ENCODE measurements at regions not wholly inside any gene's neighbourhood (a gene's known extent, or its start where the extent isn't known, plus 50 kb on each side); places are given as distances from the start of the nearest gene placed in this dataset.
"Not testable (repeated sequence)": the region's sequence is repeated elsewhere in the genome, so short reads cannot be mapped to it uniquely, and the experiment has no call there.

DNA sequence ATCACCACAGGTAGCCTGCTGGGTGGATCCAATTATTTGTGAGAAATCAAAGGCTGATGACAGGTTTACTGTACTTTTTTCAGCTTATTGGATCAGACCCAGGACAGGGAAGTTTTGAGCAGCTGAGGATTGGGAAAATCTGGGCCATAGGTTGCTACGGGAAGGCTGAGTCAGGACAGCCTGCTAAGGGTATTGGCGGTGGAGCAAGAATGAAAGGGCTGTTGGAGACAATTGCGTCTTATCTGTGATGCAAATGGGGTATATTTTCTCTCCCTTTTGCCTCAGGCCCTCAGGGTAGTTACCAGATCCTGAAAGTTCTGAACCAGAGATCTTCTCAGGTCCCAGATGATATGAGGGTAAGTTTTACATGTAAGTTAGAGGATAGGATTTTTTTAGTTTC lies 317.7 kb downstream of the EDEM1 start:
- no peak for DNase-seq
- Mint-ChIP-seq H3K36me3 (ENCODE audit: low read depth) (no peaks in the 10 kb centered on the region), H3K4me3 (no peak overlapping the region), H3K27ac (no peak overlapping the region), H3K27me3 (no peaks in the 10 kb centered on the region), H3K9me3 (peaks cover 17% of the 10 kb centered on the region), H3K4me1 (ENCODE audit: low read depth) (no peaks in the 10 kb centered on the region)
- no peak for ATAC-seq
- TF ChIP-seq, protein P1, sequence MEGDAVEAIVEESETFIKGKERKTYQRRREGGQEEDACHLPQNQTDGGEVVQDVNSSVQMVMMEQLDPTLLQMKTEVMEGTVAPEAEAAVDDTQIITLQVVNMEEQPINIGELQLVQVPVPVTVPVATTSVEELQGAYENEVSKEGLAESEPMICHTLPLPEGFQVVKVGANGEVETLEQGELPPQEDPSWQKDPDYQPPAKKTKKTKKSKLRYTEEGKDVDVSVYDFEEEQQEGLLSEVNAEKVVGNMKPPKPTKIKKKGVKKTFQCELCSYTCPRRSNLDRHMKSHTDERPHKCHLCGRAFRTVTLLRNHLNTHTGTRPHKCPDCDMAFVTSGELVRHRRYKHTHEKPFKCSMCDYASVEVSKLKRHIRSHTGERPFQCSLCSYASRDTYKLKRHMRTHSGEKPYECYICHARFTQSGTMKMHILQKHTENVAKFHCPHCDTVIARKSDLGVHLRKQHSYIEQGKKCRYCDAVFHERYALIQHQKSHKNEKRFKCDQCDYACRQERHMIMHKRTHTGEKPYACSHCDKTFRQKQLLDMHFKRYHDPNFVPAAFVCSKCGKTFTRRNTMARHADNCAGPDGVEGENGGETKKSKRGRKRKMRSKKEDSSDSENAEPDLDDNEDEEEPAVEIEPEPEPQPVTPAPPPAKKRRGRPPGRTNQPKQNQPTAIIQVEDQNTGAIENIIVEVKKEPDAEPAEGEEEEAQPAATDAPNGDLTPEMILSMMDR (IDR thresholded peaks at IDR 0.05): no peak
- ChIA-PET POLR2A (no interaction called here), CTCF (no interaction called here)
- intact Hi-C loops (cut with micrococcal nuclease): no loop called here

DNA sequence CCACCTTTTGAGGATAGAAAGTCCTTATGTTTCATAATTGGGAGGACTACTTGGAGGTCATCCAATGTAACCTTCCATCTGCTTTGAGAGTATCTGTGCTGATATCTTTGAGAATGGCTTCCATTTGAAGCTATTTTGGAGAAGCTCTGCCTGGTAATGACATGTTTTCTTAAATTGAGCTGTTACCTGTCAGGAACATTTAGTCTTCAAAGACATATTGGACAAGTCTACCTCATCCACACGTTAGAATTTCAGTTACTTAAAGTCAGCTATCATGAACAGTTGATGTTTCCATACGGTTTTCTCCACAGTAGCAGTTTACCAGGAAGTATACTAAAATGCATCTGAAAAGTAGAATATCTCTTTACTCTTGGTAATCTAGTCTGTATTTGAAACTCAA lies 318.5 kb downstream of the EDEM1 start:
- H3K9me3 Mint-ChIP-seq: peaks cover 18% of the 10 kb centered on the region
- ATAC-seq (no peak), DNase-seq (no peak)
- TF ChIP-seq, protein P1 (IDR thresholded peaks at IDR 0.05): no peak
- CTCF ChIA-PET: no interaction called here
- H3K4me1 Mint-ChIP-seq (ENCODE audit: low read depth): no peaks in the 10 kb centered on the region
- no peak overlapping the region for H3K4me3 Mint-ChIP-seq
- no peaks in the 10 kb centered on the region for H3K36me3 Mint-ChIP-seq (ENCODE audit: low read depth)
- POLR2A ChIA-PET: no interaction called here
- H3K27me3 Mint-ChIP-seq: no peaks in the 10 kb centered on the region
- H3K27ac Mint-ChIP-seq: no peak overlapping the region
- intact Hi-C loops (cut with micrococcal nuclease): no loop called here

DNA sequence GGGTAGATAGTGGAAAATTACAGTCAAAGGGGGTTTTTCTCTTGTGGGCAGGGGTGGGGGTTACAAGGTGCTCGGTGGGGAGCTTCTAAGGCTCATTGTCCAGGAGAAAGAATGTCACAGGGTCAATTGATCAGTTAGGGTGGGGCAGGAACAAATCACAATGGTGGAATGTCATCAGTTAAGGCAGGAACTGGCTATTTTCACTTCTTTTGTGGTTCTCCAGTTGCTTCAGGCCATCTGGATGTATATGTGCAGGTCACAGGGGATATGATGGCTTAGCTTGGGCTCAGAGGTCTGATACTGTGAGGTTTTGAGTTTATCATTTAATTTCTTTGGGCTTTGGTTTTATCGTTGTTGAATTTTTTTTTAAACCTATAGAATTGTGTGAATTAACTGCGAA lies 321.4 kb downstream of the EDEM1 start:
- H3K4me1 Mint-ChIP-seq (ENCODE audit: low read depth); CTCF ChIA-PET; H3K27me3 Mint-ChIP-seq; POLR2A ChIA-PET; ATAC-seq; H3K4me3 Mint-ChIP-seq; H3K36me3 Mint-ChIP-seq (ENCODE audit: low read depth); DNase-seq; intact Hi-C loops (cut with micrococcal nuclease); H3K27ac Mint-ChIP-seq: not testable (repeated sequence)
- peaks cover 25% of the 10 kb centered on the region for H3K9me3 Mint-ChIP-seq

DNA sequence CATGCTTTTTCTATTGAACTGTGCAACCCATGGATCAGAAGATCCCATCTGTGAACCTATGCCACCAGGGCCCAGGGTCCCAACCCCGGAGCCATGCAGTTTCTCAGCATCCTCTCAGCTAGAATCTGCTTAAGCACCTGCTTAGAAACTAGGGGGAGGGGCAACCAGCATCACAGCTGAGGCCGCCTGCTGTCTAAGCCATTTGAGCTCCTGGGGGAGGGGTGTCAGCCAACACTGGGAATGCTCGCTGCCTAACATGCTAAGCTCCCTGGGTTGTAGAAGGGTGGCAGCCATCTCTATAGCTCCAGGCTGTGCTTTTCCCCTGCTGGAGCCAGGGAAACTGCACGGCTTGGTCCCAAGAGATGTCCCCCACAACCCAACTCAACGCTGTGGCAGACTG lies 322.8 kb downstream of the EDEM1 start:
- CTCF ChIA-PET: no interaction called here
- ATAC-seq: no peak

DNA sequence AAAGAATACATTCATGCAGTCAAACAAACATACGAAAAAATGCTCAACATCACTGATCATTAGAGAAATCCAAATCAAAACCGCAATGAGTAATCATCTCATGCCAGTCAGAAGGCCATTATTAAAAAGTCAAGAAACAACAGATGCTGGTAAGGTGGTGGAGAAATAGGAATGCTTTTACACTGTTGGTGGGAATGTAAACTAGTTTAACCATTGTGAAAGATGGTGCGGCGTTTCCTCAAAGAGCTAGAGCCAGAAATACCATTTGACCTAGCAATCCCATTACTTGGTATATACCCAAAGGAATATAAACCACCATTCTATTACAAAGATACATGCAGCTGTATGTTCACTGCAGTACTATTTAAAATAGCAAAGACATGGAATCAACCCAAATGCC lies 330.4 kb downstream of the EDEM1 start:
- intact Hi-C loops (cut with micrococcal nuclease): no loop called here
- ChIA-PET CTCF (no interaction called here), POLR2A (no interaction called here)
- no peak overlapping the region for H3K4me3 Mint-ChIP-seq
- ATAC-seq: no peak
- no peaks in the 10 kb centered on the region for H3K4me1 Mint-ChIP-seq (ENCODE audit: low read depth)
- TF ChIP-seq, protein P1 (IDR thresholded peaks at IDR 0.05): no peak
- peaks cover 8% of the 10 kb centered on the region for H3K9me3 Mint-ChIP-seq
- H3K27me3 Mint-ChIP-seq: no peaks in the 10 kb centered on the region
- DNase-seq: no peak
- H3K36me3 Mint-ChIP-seq (ENCODE audit: low read depth): no peaks in the 10 kb centered on the region
- no peak overlapping the region for H3K27ac Mint-ChIP-seq

More for the DNA sequence above, 322.8 kb downstream of the EDEM1 start:
- no peak for DNase-seq
- no peaks in the 10 kb centered on the region for H3K36me3 Mint-ChIP-seq (ENCODE audit: low read depth)
- no peak overlapping the region for H3K4me3 Mint-ChIP-seq
- H3K27ac Mint-ChIP-seq: no peak overlapping the region
- POLR2A ChIA-PET: no interaction called here
- no peaks in the 10 kb centered on the region for H3K4me1 Mint-ChIP-seq (ENCODE audit: low read depth)
- TF ChIP-seq, protein P1 (IDR thresholded peaks at IDR 0.05): no peak
- peaks cover 25% of the 10 kb centered on the region for H3K9me3 Mint-ChIP-seq
- H3K27me3 Mint-ChIP-seq: no peaks in the 10 kb centered on the region
- intact Hi-C loops (cut with micrococcal nuclease): no loop called here

DNA sequence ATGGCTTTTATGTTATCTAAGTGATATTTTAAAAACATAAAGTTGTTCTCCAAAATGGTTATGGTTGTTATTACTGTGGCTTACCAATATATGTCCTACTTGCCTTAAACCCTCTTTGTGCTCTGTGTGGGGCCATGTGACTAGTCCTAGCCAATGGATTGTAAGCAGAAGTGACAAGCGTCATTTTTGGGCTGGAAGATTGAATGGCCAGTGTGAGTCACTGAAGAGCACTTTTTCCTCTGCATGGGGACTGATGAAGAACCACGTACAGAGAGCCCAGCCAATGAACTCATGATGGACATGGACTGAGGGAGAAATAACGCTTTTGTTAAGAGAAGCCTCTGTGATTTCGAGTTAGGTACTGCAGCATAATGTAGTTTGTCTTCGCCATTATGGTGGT lies 332.7 kb downstream of the EDEM1 start:
- POLR2A ChIA-PET: no interaction called here
- no peak for ATAC-seq
- intact Hi-C loops (cut with micrococcal nuclease): no loop called here

More for the DNA sequence above, 332.7 kb downstream of the EDEM1 start:
- H3K4me1 Mint-ChIP-seq (ENCODE audit: low read depth): no peaks in the 10 kb centered on the region
- CTCF ChIA-PET: no interaction called here
- TF ChIP-seq, protein P1 (IDR thresholded peaks at IDR 0.05): no peak
- H3K27ac Mint-ChIP-seq: no peak overlapping the region
- peaks cover 6% of the 10 kb centered on the region for H3K9me3 Mint-ChIP-seq
- DNase-seq: no peak
- no peak overlapping the region for H3K4me3 Mint-ChIP-seq
- H3K27me3 Mint-ChIP-seq: no peaks in the 10 kb centered on the region
- no peaks in the 10 kb centered on the region for H3K36me3 Mint-ChIP-seq (ENCODE audit: low read depth)
